ENCODE measurements at regions not wholly inside any gene's neighbourhood (a gene's known extent, or its start where the extent isn't known, plus 50 kb on each side); places are given as distances from the start of the nearest gene placed in this dataset.
"Not testable (repeated sequence)": the region's sequence is repeated elsewhere in the genome, so short reads cannot be mapped to it uniquely, and the experiment has no call there.

- no peaks in the 10 kb centered on the region for H3K9me3 ChIP-seq (ENCODE audit: low read depth)
- peak; percentile 57 for DNase-seq (ENCODE audit: low spot score)
Measured at GRCh38 chr12:114030451-114030850, 64.3 kb upstream of the RBM19 start.

GRCh38 chr12:114026805-114027204, 60.7 kb upstream of the RBM19 start:
- no peak overlapping the region for H2AFZ ChIP-seq
- no peaks in the 10 kb centered on the region for H3K27me3 ChIP-seq
- 96% methylated on average over 4 of the region's 4 CpGs for WGBS (ENCODE audit: low lambda C conversion rate, missing lambda C conversion rate)
- no peak overlapping the region for H3K4me3 ChIP-seq
- H3K9me2 ChIP-seq (replicated peaks; ENCODE audit: insufficient read depth), result no peaks in the 10 kb centered on the region
- no peak for TF ChIP-seq EZH2 (IDR thresholded peaks at IDR 0.05; ENCODE audit: borderline replicate concordance)
- no peak for TF ChIP-seq EZH2phosphoT487 (IDR thresholded peaks at IDR 0.05; ENCODE audit: low read depth, severe bottlenecking, unreplicated experiment)
- no peak for TF ChIP-seq CTCF (IDR thresholded peaks at IDR 0.05; ENCODE audit: poor library complexity)
- no peaks in the 10 kb centered on the region for H4K20me1 ChIP-seq (ENCODE audit: insufficient read depth, poor library complexity, severe bottlenecking)
- H3K27ac ChIP-seq, result no peak overlapping the region
- no peak overlapping the region for H3K4me2 ChIP-seq
- peaks cover 4% of the 10 kb centered on the region for H3K4me1 ChIP-seq (ENCODE audit: insufficient read depth)
- no peak for DNase-seq (ENCODE audit: low spot score)
- no peaks in the 10 kb centered on the region for H3K9me3 ChIP-seq (ENCODE audit: low read depth)
- H3K79me2 ChIP-seq, result no peaks in the 10 kb centered on the region
- H3K36me3 ChIP-seq (replicated peaks; ENCODE audit: insufficient read depth, low read depth), result no peaks in the 10 kb centered on the region

More at GRCh38 chr12:114030451-114030850, 64.3 kb upstream of the RBM19 start:
- Histone ChIP-seq H3K4me1 (ENCODE audit: insufficient read depth) (peaks cover 4% of the 10 kb centered on the region), H4K20me1 (ENCODE audit: insufficient read depth, poor library complexity, severe bottlenecking) (no peaks in the 10 kb centered on the region), H3K36me3 (replicated peaks; ENCODE audit: insufficient read depth, low read depth) (no peaks in the 10 kb centered on the region), H2AFZ (no peak overlapping the region), H3K4me3 (no peak overlapping the region), H3K9me2 (replicated peaks; ENCODE audit: insufficient read depth) (no peaks in the 10 kb centered on the region), H3K79me2 (no peaks in the 10 kb centered on the region), H3K27ac (peak overlapping the region; percentile 77), H3K4me2 (no peak overlapping the region), H3K27me3 (peaks cover 4% of the 10 kb centered on the region)
- TF ChIP-seq CTCF (IDR thresholded peaks at IDR 0.05; ENCODE audit: poor library complexity), result no peak
- TF ChIP-seq EZH2 (IDR thresholded peaks at IDR 0.05; ENCODE audit: borderline replicate concordance), result no peak
- no peak for TF ChIP-seq EZH2phosphoT487 (IDR thresholded peaks at IDR 0.05; ENCODE audit: low read depth, severe bottlenecking, unreplicated experiment)
- WGBS (ENCODE audit: low lambda C conversion rate, missing lambda C conversion rate), result 58% methylated on average over 4 of the region's 4 CpGs

DNA sequence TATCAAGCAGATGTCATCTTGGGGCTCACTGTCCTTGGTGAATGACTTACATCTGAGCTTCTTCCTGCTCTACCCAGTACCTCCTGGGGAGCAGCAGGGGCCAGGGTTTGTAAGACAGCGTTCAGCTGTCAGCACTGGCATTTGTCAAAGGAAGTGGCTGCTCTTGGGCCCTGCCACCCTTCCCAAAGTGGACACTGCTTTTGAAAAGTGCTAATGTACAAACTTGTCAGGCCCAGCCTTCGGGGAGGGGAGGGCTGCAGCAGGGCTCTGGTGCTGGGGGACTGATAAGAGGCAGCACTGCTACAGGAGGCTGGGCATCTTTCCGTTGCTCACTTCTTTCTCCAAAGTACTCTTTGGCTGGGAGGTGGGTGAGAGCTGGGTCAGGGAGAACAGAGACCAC, 59.8 kb upstream of the RBM19 start:
- Histone ChIP-seq H4K20me1 (ENCODE audit: insufficient read depth, poor library complexity, severe bottlenecking) (no peaks in the 10 kb centered on the region), H3K27me3 (no peaks in the 10 kb centered on the region), H3K79me2 (no peaks in the 10 kb centered on the region), H2AFZ (no peak overlapping the region), H3K4me2 (no peak overlapping the region), H3K9me3 (ENCODE audit: low read depth) (no peaks in the 10 kb centered on the region), H3K4me3 (no peak overlapping the region), H3K4me1 (ENCODE audit: insufficient read depth) (peaks cover 4% of the 10 kb centered on the region), H3K27ac (no peak overlapping the region), H3K36me3 (replicated peaks; ENCODE audit: insufficient read depth, low read depth) (no peaks in the 10 kb centered on the region), H3K9me2 (replicated peaks; ENCODE audit: insufficient read depth) (no peaks in the 10 kb centered on the region)
- WGBS (ENCODE audit: low lambda C conversion rate, missing lambda C conversion rate), result 38% methylated on average over 3 of the region's 3 CpGs
- no peak for TF ChIP-seq EZH2phosphoT487 (IDR thresholded peaks at IDR 0.05; ENCODE audit: low read depth, severe bottlenecking, unreplicated experiment)
- no peak for TF ChIP-seq EZH2 (IDR thresholded peaks at IDR 0.05; ENCODE audit: borderline replicate concordance)
- no peak for TF ChIP-seq CTCF (IDR thresholded peaks at IDR 0.05; ENCODE audit: poor library complexity)
- DNase-seq (ENCODE audit: low spot score), result no peak

GRCh38 chr12:114022081-114022480, 56.0 kb upstream of the RBM19 start:
- H3K36me3 ChIP-seq (replicated peaks; ENCODE audit: insufficient read depth, low read depth); H4K20me1 ChIP-seq (ENCODE audit: insufficient read depth, poor library complexity, severe bottlenecking); H2AFZ ChIP-seq; H3K9me2 ChIP-seq (replicated peaks; ENCODE audit: insufficient read depth); H3K4me2 ChIP-seq; H3K9me3 ChIP-seq (ENCODE audit: low read depth); DNase-seq (ENCODE audit: low spot score); H3K4me3 ChIP-seq; H3K4me1 ChIP-seq (ENCODE audit: insufficient read depth); H3K27ac ChIP-seq; H3K79me2 ChIP-seq: not testable (repeated sequence)
- H3K27me3 ChIP-seq, result peaks cover 15% of the 10 kb centered on the region
- 83% methylated on average over 5 of the region's 5 CpGs for WGBS (ENCODE audit: low lambda C conversion rate, missing lambda C conversion rate)

Data from hepatocyte (in vitro differentiated cells).